WTC11 (cell line): ENCODE measurements at regions not wholly inside any gene's neighbourhood (a gene's known extent, or its start where the extent isn't known, plus 50 kb on each side); places are given as distances from the start of the nearest gene placed in this dataset.

Experiments
- ATAC-seq: fragments of 200-7000 bp; cut with Tn5 transposase; 2 replicates; pipeline ENCODE4 v1.10.0; 2021; ENCODE audit warnings: mild to moderate bottlenecking, moderate library complexity
- CTCF ChIA-PET: fragments of 300-600 bp; sonication (Branson Sonifier 250); formaldehyde crosslinking; loops from one replicate; lab custom pipeline; 2021; ENCODE audit warnings: antibody characterized with exemption; lab: Charles Lee
- POLR2A ChIA-PET: fragments of 350-600 bp; sonication (Branson Sonifier 250); formaldehyde crosslinking; loops from one replicate; lab custom pipeline; 2021; ENCODE audit warnings: antibody characterized with exemption; lab: Charles Lee
- DNase-seq: peaks from one replicate; pipeline ENCODE4 v3.0.0; 2021; ENCODE audit warnings: low spot score
- H3K27ac Mint-ChIP-seq: 2 replicates; pipeline ENCODE4 v1.8.0; 2021; ENCODE audit warnings: mixed read lengths
- H3K27me3 Mint-ChIP-seq: 2 replicates; pipeline ENCODE4 v1.8.0; 2021; ENCODE audit warnings: low read depth, mild to moderate bottlenecking, moderate library complexity, mixed read lengths
- H3K36me3 Mint-ChIP-seq: 2 replicates; pipeline ENCODE4 v1.8.0; 2021; ENCODE audit warnings: mixed read lengths
- H3K4me1 Mint-ChIP-seq: 2 replicates; pipeline ENCODE4 v1.8.0; 2022; ENCODE audit warnings: mixed read lengths
- H3K4me3 Mint-ChIP-seq: 2 replicates; pipeline ENCODE4 v1.8.0; 2021; ENCODE audit warnings: mild to moderate bottlenecking, moderate library complexity, mixed read lengths
- H3K9me3 Mint-ChIP-seq: 2 replicates; pipeline ENCODE4 v1.8.0; 2021; ENCODE audit warnings: mixed read lengths
- ERG ChIP-seq: fragments of 250-450 bp; sonication (Bioruptor Pico); IDR thresholded peaks from 2 replicates; pipeline ENCODE4 v1.8.0; 2021; ENCODE audit warnings: mild to moderate bottlenecking
- FOXK1 ChIP-seq: sonication (generic); formaldehyde crosslinking; IDR thresholded peaks from 2 replicates; pipeline ENCODE4 v1.8.0; 2022; ENCODE audit warnings: mild to moderate bottlenecking, moderate library complexity, missing genetic modification reagents
- GTF2I ChIP-seq: fragments of 250-450 bp; sonication (Bioruptor Pico); conservative IDR thresholded peaks from 2 replicates; pipeline ENCODE4 v1.4.0; 2021; ENCODE audit warnings: mild to moderate bottlenecking
- JAZF1 ChIP-seq: fragments of 250-450 bp; sonication (Bioruptor Pico); IDR thresholded peaks from 2 replicates; pipeline ENCODE4 v1.9.0; 2021; ENCODE audit warnings: moderate library complexity, mild to moderate bottlenecking, inconsistent platforms
- MXD4 ChIP-seq: fragments of 250-450 bp; sonication (Bioruptor Pico); IDR thresholded peaks from 2 replicates; pipeline ENCODE4 v1.8.0; 2021; ENCODE audit warnings: mild to moderate bottlenecking, moderate library complexity, borderline replicate concordance
- NFE2L1 ChIP-seq: sonication (generic); formaldehyde crosslinking; IDR thresholded peaks from 2 replicates; pipeline ENCODE4 v1.8.1; 2023; ENCODE audit warnings: missing genetic modification reagents
- NFYB ChIP-seq: sonication (generic); formaldehyde crosslinking; conservative IDR thresholded peaks from 2 replicates; pipeline ENCODE4 v1.8.0; 2022; ENCODE audit warnings: low read depth, missing genetic modification reagents
- NR2C2 ChIP-seq: sonication (generic); formaldehyde crosslinking; IDR thresholded peaks from 2 replicates; pipeline ENCODE4 v1.8.0; 2022; ENCODE audit warnings: mild to moderate bottlenecking, missing genetic modification reagents
- RORB ChIP-seq: fragments of 250-450 bp; sonication (Bioruptor Pico); IDR thresholded peaks from 2 replicates; pipeline ENCODE4 v1.9.0; 2021; ENCODE audit warnings: mild to moderate bottlenecking
- SMAD4 ChIP-seq: sonication (generic); formaldehyde crosslinking; IDR thresholded peaks from 2 replicates; pipeline ENCODE4 v1.8.0; 2022; ENCODE audit warnings: mild to moderate bottlenecking, missing genetic modification reagents
- SOX15 ChIP-seq: fragments of 250-450 bp; sonication (Bioruptor Pico); IDR thresholded peaks from 2 replicates; pipeline ENCODE4 v1.9.0; 2021; ENCODE audit warnings: mild to moderate bottlenecking
- SP1 ChIP-seq: sonication (generic); formaldehyde crosslinking; conservative IDR thresholded peaks from 2 replicates; pipeline ENCODE4 v1.8.1; 2022; ENCODE audit warnings: missing genetic modification reagents
- STAT6 ChIP-seq: sonication (generic); formaldehyde crosslinking; conservative IDR thresholded peaks from 2 replicates; pipeline ENCODE4 v1.8.1; 2023; ENCODE audit warnings: mild to moderate bottlenecking, low read depth, missing genetic modification reagents, moderate library complexity
- TCF7 ChIP-seq: sonication (generic); formaldehyde crosslinking; IDR thresholded peaks from 2 replicates; pipeline ENCODE4 v1.8.0; 2022; ENCODE audit warnings: mild to moderate bottlenecking, low read depth, missing genetic modification reagents, moderate library complexity
- TEAD4 ChIP-seq: sonication (generic); formaldehyde crosslinking; IDR thresholded peaks from 2 replicates; pipeline ENCODE4 v1.8.0; 2022; ENCODE audit warnings: mild to moderate bottlenecking, missing genetic modification reagents
- ZNF121 ChIP-seq: sonication (generic); formaldehyde crosslinking; IDR thresholded peaks from 2 replicates; pipeline ENCODE4 v1.8.0; 2023; ENCODE audit warnings: missing genetic modification reagents
- ZNF317 ChIP-seq: sonication (generic); formaldehyde crosslinking; IDR thresholded peaks from 2 replicates; pipeline ENCODE4 v1.8.1; 2023; ENCODE audit warnings: low read depth, mild to moderate bottlenecking, moderate library complexity, missing genetic modification reagents, borderline replicate concordance
- ZNF425 ChIP-seq: fragments of 250-450 bp; sonication (Bioruptor Pico); conservative IDR thresholded peaks from 2 replicates; pipeline ENCODE4 v1.9.0; 2021; ENCODE audit warnings: mild to moderate bottlenecking
- ZNF671 ChIP-seq: fragments of 250-450 bp; sonication (Bioruptor Pico); IDR thresholded peaks from 2 replicates; pipeline ENCODE4 v1.8.0; 2021; ENCODE audit warnings: mild to moderate bottlenecking
- TF ChIP-seq, protein P1 (sequence below): fragments of 250-450 bp; sonication (Bioruptor Pico); IDR thresholded peaks from 2 replicates; pipeline ENCODE4 v2.1.2; 2022; ENCODE audit warnings: mild to moderate bottlenecking, moderate library complexity
- TF ChIP-seq, protein P2 (sequence below): sonication (generic); formaldehyde crosslinking; IDR thresholded peaks from 2 replicates; pipeline ENCODE4 v1.8.1; 2023; ENCODE audit warnings: mild to moderate bottlenecking, missing genetic modification reagents

DNA sequence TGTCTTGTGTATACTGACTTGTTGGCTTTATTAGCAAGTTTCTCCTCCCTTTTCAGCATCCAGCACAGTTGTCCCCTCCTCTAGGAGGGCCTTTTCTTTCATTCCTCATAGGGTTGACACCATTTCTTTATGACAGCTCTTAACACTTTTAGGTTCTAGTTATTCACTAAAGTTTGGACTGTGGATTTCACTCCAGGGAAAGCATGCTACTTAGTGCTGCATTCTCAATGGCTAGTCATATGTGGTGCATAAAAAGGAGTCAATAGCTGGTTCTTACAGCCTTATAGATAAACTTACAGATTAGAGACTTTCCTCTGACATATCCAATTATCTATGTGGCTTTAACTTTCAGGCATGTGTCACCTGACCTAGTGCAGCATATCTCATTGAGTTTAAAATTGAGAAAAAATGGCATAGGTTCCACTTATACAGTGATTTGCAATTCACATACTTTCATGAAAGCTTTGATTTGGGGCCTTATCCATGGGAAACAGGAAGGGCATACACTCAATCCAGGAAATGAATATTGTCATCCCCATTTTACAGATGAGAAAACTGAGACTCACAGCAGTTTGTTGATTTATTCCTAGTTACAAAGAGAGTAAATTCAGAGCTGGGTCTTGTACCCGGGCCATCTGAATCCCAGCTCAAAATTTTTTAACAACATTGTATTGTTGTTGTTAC lies 289.7 kb downstream of the LPIN1 start (continued):
- TF ChIP-seq ZNF671 (CRISPR knock-in tag): no peak
- TF ChIP-seq GTF2I (CRISPR knock-in tag): no peak
- TF ChIP-seq, protein P1, sequence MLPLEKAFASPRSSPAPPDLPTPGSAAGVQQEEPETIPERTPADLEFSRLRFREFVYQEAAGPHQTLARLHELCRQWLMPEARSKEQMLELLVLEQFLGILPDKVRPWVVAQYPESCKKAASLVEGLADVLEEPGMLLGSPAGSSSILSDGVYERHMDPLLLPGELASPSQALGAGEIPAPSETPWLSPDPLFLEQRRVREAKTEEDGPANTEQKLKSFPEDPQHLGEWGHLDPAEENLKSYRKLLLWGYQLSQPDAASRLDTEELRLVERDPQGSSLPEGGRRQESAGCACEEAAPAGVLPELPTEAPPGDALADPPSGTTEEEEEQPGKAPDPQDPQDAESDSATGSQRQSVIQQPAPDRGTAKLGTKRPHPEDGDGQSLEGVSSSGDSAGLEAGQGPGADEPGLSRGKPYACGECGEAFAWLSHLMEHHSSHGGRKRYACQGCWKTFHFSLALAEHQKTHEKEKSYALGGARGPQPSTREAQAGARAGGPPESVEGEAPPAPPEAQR (CRISPR knock-in tag): no peak

- ATAC-seq (no peak), DNase-seq (no peak)
- CTCF ChIA-PET: no interaction called here
- POLR2A ChIA-PET: no interaction called here
- Mint-ChIP-seq H3K27me3 (no peaks in the 10 kb centered on the region), H3K27ac (no peak overlapping the region), H3K36me3 (no peaks in the 10 kb centered on the region; the same call in 1 of the 2 replicates), H3K9me3 (peaks cover 11% of the 10 kb centered on the region), H3K4me3 (no peak overlapping the region), H3K4me1 (peaks cover 5% of the 10 kb centered on the region; the same call in 1 of the 2 replicates)
- TF ChIP-seq FOXK1: no peak
- no peak for TF ChIP-seq ZNF425
- no peak for TF ChIP-seq JAZF1 (CRISPR knock-in tag)
- no peak for TF ChIP-seq ERG (CRISPR knock-in tag)
- TF ChIP-seq NR2C2 (CRISPR knock-in tag): no peak
- TF ChIP-seq MXD4 (CRISPR knock-in tag): no peak
- no peak for TF ChIP-seq SMAD4 (CRISPR knock-in tag)
- TF ChIP-seq NFYB (CRISPR knock-in tag): no peak
- TF ChIP-seq, protein P2, sequence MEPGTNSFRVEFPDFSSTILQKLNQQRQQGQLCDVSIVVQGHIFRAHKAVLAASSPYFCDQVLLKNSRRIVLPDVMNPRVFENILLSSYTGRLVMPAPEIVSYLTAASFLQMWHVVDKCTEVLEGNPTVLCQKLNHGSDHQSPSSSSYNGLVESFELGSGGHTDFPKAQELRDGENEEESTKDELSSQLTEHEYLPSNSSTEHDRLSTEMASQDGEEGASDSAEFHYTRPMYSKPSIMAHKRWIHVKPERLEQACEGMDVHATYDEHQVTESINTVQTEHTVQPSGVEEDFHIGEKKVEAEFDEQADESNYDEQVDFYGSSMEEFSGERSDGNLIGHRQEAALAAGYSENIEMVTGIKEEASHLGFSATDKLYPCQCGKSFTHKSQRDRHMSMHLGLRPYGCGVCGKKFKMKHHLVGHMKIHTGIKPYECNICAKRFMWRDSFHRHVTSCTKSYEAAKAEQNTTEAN (CRISPR knock-in tag): no peak
These were observed 290.2 kb downstream of the LPIN1 start for GRCh38 chr2:12036640-12036983.

GRCh38 chr2:12037301-12037700 lies 290.9 kb downstream of the LPIN1 start:
- no peak for ATAC-seq
- TF ChIP-seq ZNF121 (CRISPR knock-in tag): no peak
- peaks cover 14% of the 10 kb centered on the region; the same call in 1 of the 2 replicates for H3K9me3 Mint-ChIP-seq
- DNase-seq: no peak
- no peak overlapping the region for H3K4me3 Mint-ChIP-seq
- H3K27me3 Mint-ChIP-seq: no peaks in the 10 kb centered on the region
- H3K36me3 Mint-ChIP-seq: no peaks in the 10 kb centered on the region
- H3K4me1 Mint-ChIP-seq: peaks cover 4% of the 10 kb centered on the region; the same call in 1 of the 2 replicates
- POLR2A ChIA-PET: no interaction called here
- no peak overlapping the region for H3K27ac Mint-ChIP-seq
- CTCF ChIA-PET: interaction anchor here (0.5 kb wide), 1 partner anchor 679 kb away, joined by 3 read pairs; no protein-coding TSS in a partner anchor

GRCh38 chr2:12041236-12041635 lies 294.8 kb downstream of the LPIN1 start:
- Mint-ChIP-seq H3K27ac (no peak overlapping the region), H3K36me3 (no peaks in the 10 kb centered on the region), H3K9me3 (peaks cover 19% of the 10 kb centered on the region; the same call in 1 of the 2 replicates), H3K4me1 (no peaks in the 10 kb centered on the region), H3K27me3 (no peaks in the 10 kb centered on the region), H3K4me3 (no peak overlapping the region)
- ChIA-PET POLR2A (no interaction called here), CTCF (no interaction called here)
- ATAC-seq (no peak), DNase-seq (no peak)
- TF ChIP-seq SOX15 (CRISPR knock-in tag) (no peak), TCF7 (CRISPR knock-in tag) (no peak), ZNF317 (CRISPR knock-in tag) (no peak), NFE2L1 (no peak), TEAD4 (CRISPR knock-in tag) (no peak), STAT6 (CRISPR knock-in tag) (no peak), ZNF425 (no peak), RORB (CRISPR knock-in tag) (no peak), SP1 (CRISPR knock-in tag) (no peak)
